Liver (tissue), 3 donors: ENCODE measurements at regions not wholly inside any gene's neighbourhood (a gene's known extent, or its start where the extent isn't known, plus 50 kb on each side); places are given as distances from the start of the nearest gene placed in this dataset.

Experiments
- CTCF ChIP-seq: fragments of 150-350 bp; IDR thresholded peaks from 2 replicates; pipeline ENCODE4 v1.5.1; 2017; ENCODE audit warnings: improper control_type of control experiment, low read depth, low read length; ENCODE audit not compliant: missing input control
- NR2F2 ChIP-seq: IDR thresholded peaks from 2 replicates; pipeline ENCODE4 v1.6.1; 2016; ENCODE audit warnings: antibody characterized with exemption
- RAD21 ChIP-seq, 2 donors: IDR thresholded peaks; 2 replicates each; pipeline ENCODE4 v1.6.1; 2016; ENCODE audit warnings: antibody characterized with exemption in 2 of 2, mild to moderate bottlenecking in 2 of 2
- donor health status: healthy.
- donor health status: healthy.

GRCh38 chr14:97027256-97027999 is 230.2 kb downstream of the VRK1 start:
- TF ChIP-seq NR2F2: no peak
- no peak for TF ChIP-seq CTCF
- no peak for TF ChIP-seq RAD21 (IDR thresholded peaks at IDR 0.05)
